HG02884 (cell line): ENCODE measurements at regions not wholly inside any gene's neighbourhood (a gene's known extent, or its start where the extent isn't known, plus 50 kb on each side); places are given as distances from the start of the nearest gene placed in this dataset.

Experiments used
- ATAC-seq: cut with Tn5 transposase; IDR thresholded peaks from one replicate; pipeline ENCODE4 v1.9.1; 2021; ENCODE audit warnings: mild to moderate bottlenecking, moderate library complexity; ENCODE audit not compliant: unreplicated experiment

DNA sequence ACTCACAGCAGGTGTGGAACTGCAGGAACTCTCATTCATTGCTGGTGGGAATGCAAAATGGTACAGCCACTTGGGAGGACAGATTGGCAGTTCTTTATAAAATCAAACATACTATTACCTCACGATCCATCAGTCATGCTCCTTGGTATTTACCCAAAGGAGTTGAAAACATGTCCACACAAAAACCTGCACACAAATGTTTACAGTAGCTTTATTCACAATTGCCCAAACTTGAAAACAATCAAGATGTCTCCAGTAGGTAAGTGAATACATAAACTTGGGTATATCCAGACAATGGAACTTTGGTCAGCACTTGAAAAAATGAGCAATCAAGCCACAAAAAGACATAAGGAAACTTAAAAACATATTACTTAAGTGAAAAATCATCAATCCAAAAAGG is 215.5 kb downstream of the IRX1 start:
- no peak for ATAC-seq

DNA sequence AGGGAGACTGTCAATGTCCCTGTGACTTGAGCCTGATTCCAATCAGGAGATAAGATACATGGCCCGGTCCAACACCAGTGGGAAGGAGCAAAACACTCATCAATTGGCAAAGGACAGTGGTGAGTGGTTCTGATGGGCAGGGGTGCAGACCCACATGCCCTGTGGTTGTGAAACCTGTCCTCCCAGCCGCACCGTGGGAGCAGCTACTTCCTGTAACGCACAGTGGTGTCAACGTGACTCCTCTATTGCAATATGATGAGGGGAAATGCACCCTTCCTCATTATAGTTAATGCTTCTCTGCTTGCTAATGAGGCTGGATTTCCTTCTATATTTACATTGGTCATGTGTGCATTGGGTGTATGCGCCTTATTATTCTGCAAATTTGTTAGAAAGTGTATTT is 223.0 kb downstream of the IRX1 start:
- ATAC-seq = no peak

DNA sequence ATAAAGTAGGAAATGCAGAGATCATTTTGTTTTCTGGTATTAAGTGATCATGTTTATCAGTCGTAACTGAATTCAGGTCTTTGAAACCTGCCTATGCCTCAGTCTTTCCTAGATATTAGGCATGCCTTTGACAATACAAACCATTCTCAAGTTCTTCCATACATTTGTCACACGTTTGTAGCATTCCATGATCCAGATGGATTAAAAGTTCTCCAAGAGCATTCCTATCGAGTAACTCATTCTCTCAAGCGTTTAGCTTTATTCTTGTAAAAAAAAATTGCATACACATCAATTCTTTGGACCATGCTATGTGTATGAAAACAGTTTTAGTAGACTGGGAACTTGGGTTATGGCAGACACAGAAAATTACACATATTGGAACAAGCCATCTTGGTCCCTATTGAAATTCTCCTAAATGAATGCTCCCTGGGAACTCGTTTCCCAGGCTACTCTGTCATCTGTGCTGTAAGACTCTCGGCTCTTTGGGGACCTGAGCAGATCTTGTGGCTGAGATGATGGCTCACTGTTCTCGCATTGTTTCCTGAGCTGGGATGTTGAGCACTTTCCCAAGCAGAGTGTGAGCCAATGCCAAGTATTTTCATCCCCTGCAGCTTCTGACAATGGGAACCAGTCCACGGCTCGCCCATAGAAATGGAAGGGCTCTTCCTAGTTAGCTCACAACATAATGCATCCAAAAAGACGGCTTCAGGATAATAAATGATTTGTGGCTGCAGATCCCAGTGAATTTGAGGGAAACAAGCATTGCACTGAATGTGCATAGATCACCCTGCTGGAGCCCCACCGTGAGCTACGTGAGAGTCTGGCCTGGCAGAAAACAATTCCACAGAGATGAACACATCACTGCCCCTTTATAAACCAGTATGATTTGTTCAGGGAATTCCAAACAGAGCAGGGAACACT is 230.2 kb downstream of the IRX1 start:
- ATAC-seq = no peak

DNA sequence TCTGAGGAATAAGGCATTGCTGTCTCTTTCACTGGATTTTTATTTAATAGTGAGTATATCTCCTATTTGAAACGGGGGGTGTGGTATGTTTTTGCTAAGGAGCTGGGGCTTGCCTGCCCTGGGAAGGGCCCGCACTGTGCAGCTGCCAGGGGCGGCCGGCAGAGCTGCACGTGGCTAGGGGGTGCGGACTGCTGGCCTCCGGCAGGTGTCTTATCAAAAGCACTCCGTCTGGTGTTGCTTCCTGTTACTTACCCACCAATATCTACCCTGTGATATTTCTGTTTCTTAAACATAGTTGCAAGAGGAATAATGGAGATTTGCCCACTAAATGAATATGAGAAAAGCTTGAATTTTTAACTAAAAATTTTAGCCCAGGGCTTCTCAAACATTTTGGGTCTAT is 232.0 kb downstream of the IRX1 start:
- ATAC-seq = no peak

DNA sequence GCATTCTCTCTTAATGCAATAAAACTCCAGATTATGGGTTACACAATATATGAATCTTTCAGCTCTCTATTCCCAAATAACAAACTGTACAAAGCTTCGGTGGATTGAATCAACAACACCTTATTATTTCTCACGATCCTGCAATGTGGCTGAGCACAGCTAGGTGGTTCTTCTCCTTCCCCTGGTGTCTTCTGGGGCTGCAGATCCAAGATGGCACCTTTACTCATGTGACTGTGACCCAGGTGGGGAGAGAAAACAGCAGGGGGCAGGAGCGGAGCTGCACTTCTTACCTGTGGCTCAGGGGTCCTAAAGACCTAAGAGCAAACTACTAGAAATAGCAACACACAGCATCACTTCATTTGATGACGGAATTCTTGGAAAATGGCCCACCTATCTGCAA is 233.1 kb downstream of the IRX1 start:
- ATAC-seq = no peak

DNA sequence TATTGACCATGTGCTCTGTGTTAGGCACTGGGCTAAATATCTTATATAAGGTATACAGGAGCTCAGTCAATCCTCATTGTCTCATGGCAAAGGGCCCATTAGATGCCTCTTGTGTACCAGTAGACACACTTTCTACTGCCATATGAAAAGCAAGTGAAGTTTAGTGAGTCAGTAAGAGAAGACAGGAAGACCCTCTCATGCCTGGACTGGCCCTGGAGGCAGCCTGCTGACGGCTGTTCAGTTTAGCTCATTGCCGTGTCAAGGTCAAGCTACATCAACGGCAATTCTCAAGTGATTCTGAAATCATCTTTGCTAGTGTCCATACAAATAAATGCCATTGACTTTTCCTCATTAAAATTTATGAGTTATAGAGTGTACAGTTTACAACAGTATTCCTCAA is 237.9 kb downstream of the IRX1 start:
- ATAC-seq = no peak

DNA sequence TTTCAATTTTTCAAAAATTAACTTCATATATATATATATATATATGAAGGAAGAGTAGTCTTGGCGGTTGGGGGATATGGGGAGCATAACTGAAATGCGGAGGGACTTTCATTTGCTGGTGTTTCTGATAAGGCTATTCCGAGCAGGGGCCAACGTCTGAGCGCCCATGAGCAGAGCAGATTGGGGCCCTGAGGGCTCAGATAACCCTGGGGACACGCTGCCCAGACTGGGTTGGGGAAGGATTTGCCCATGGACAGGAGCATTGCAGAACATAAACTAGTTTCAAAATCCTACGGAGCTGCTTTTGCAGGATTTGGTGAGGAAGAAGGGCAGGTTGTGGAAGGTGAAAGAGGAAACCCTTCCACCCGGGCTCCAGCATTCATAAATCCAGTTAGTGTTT is 240.2 kb downstream of the IRX1 start:
- no peak for ATAC-seq

DNA sequence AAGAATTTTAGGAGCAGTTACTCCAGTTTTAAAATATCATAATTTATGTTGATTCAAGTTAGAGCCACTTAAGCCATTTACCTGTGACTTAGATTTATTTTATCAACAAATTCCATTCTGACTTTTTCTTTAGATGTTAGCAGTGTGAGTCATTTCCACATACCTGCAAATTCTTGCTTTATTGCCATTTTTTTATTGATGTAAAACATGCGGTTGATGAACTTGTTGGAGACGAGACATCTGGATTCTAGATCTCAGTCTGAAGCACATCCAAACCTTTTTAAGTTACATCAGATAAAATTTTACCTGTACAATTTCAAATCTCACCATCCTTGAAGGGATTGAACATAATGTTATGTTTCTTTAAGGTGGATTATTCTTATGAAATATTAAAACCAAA is 240.9 kb downstream of the IRX1 start:
- no peak for ATAC-seq

DNA sequence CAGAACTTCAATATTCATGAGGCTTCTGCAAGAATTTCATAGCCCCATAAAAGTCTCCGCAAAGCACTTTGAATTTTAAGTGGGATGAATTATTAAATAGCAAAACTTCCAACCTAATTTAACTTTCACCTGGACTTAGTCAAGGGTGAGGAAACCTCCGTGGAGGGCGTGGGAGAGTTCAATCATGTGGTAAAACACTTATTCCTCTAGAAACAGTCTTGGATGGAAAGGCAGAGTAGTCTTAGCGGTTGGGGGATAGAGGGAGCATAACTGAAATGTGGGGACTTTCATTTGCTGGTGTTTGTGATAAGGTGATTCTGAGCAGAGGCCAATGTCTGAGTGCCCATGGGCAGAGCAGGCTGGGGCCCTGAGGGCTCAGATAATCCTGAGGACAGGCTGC is 241.9 kb downstream of the IRX1 start:
- no peak for ATAC-seq

DNA sequence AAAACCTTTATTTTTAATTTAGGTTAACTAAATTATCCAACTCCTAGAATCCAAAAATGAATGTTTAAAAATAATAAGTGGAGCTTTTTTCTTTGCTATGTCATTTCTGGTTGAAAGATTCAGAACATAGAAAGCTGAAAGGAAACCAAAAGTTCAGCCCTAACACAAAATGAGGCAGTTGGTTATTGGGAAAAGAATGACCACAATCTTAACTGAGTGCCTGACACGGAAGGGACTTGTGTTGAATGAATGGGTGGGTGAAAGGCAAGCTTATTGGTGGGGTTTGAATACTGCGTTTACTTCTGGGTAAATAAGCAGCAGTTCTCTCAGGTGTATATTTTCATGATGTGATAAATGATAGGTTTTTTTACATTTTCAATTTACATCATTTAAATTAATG is 243.5 kb downstream of the IRX1 start:
- no peak for ATAC-seq

DNA sequence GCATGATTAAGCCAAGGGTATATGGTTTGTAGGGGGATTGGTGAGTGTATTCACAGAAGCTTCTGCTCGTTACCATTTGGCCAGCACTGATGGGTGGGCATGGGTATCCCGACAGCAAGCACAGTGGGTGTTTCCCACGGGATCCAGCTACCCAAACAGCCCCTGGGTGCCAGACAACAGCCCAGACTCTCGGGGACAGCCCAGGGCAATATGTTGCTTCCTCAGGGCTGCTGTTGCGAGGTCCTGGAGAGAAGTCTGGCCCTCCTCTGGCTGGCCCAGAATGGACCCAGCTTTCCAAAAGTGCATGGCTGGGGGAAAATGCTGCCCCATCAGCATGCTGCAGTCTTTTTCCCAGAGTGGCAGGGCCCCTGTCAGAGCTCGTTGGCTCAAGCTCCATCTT is 247.0 kb downstream of the IRX1 start:
- no peak for ATAC-seq

DNA sequence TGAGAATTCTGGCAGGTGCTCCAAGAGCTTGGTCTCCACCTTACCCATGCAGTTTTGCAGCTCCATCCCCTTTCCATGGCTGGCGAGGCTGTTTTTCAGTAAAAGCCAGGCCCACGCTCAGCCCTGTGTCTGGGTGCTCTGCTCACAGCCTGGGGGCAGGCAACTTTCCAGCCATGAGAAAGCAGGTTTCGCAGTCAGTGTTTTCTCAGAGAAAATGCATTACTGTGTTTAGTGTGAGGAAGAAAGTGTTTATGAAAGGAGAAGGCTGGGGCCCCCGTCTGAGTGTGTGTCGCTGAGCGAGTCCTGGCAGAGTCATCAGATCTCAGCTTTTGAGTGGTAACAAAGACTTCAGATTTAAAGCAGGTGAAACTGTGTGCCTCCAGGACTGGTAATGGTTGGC is 248.1 kb downstream of the IRX1 start:
- ATAC-seq = no peak

DNA sequence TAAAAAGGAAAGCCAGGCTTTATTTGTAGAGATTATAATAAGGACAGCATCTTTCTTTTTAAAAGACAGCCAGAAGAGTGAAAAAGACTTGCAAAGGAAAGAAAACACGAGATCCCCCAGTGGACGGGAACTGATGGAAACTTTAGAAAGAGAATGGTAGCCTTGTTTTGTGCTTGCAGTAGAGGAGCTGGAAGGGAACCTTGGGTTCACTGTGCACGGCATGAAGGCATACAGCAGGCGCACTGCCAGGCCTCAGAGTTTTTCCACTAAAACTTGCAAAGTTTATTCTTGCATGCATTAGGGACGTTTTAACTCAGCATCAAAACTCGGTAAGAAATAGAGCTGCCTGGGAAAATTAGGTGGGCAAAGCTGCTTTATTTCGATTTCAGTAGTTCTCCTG is 248.6 kb downstream of the IRX1 start:
- no peak for ATAC-seq

DNA sequence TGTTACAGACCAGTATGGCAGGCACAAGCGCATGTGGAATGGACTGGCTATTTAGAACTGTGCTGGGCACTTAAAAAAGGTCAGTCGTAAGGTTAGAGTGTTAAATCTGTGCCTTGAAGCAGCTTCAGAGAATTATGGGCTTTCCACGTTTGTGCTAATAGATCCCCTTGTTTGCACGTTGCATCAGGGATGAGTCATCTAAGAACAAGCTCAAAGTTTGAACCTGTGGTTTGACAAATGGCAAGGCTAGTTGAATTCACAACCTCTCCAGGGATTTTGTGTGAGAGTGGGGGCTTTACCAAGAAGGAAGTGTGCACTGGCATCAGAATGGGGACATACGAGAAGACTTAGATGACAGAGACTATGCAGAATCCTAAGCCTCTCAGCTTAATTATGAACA is 249.6 kb downstream of the IRX1 start:
- ATAC-seq = no peak

DNA sequence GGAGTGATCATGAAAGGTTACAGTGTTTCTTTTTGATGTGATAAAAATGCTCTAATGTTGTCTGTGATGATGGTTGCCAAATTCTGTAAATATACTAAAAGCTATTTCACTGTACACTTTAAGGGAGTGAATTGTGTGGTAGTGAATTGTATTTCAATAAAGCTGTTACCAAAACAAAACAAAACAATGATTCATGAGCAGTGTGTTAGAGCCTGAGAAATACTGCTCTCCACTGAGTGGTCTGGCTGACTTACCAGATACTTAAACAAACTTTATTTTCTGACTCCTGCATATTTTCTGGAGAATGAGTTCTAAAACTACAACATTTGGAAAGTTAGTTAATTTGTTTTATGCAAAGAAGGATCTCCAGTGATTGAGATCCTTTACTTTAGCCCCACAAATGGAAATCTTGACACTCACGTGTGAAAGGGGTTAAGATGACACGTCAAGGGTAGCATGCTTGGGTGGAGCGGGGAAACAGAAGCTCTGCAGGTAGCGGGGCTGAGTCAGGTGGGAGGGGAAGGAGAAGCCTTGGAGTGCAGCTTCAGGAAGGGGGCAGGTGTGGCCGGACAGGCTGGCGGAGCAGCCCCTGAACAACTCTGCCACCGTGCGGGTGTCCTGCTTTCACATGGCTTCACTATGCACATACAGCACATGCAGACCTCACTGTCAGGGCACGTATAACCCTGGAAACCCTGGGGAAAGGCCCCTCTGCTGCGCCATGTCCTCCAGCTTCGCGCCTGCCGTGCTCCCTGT is 256.7 kb downstream of the IRX1 start:
- no peak for ATAC-seq

DNA sequence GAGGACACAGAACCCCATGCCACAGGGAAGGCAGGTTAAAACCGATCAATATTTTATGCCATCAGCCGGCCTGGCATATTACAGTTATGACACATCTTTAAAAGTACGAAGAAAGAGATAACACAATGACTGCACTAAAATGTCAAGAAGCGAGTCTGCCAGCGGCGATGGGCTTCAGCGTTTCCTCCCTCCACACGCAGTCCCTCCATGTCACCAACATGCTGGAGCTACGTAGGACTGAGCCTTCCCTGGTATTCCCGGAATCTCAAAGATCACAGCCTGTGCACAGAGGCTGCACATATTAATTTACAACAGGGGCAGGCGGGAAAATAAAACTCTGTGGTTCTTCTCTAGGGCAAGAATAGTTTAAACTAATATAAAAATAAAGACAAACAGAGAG is 257.7 kb downstream of the IRX1 start:
- no peak for ATAC-seq

DNA sequence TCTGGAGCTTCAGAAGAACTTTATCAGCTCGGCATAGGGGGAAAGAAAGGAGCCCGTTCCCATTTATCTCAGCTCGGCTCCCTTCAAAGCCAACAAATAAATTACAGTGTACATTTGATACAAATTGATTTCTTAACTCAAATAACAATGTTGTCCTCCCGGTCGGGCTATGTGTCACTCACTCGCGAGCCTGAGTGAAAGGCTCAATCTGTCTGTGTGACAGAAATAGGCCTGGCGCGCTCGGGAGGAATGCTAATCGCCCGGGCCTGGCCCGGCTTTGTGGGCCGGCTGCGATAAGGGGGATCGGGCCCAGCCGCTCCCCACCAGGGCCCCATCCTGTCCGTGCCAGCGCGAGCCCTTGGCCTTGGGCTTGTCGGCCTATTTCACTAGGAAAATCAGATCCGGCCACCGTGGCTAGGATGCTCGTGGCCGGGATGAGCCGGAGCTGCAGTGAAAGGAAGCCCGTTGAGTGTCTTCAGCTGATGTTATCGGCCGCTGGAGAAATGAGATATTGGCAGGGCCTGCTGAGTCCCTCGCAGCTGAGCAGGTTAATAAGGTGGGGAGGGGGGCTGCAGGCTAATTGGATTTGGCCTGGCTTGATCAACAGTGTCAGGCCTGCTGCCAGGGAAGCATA is 258.7 kb downstream of the IRX1 start:
- no peak for ATAC-seq

DNA sequence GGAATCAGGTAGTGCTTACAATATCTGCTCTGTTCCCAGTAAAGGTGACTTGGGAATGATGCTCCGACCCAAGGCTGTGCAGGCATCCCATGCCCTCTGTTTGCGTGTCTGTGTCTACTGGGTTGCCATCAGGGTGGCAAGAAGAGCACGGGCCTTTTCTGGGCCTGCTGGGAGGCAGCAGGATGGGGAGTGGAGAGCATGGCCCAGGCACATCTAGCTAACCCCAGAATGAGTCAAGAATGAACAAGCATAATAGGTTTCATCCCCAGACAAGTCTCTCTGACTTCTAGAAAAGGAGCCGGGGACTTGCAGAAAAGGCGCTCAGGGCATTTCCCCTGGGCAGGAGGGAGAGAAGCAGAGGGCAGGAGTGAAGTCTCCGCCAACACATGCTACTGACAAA is 260.4 kb downstream of the IRX1 start:
- ATAC-seq = no peak

DNA sequence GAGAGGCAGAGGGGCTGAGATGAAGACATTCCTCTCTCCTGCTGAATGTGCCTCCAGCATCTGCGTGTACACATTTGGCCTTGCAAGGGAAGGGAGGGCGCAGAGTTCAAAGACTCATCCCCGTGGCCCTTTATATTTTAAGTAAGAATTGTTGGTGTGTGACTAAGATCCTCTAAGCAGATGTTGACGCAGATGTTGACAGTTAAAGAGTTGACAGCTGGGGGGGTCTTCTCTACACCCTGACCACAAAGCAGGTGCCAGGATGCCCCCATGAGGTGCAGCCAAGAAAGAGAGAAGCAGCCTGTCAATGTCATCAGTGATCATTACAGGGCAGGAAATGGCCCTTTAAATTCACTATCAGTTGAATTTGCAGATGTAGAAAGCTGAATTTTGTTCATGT is 262.9 kb downstream of the IRX1 start:
- ATAC-seq = no peak

DNA sequence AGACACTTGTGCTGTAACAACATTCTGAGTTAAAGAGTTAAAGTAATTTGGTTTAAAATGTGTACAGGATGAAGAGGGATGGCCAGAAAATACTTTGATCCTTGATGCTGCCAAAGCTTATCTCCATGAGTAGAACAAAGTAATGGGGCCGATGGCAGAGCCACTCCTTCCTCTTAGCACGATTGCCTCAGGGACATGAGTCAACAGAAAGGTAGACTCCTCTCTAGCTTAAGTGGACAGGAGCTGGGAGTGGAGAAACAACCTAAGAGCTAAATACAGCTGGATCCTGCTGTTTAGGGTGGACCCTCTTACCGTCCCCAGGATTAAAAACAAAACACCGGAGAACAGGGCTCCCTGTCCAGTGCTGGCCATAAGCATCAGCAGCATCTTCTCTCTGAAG is 267.3 kb downstream of the IRX1 start:
- no peak for ATAC-seq

DNA sequence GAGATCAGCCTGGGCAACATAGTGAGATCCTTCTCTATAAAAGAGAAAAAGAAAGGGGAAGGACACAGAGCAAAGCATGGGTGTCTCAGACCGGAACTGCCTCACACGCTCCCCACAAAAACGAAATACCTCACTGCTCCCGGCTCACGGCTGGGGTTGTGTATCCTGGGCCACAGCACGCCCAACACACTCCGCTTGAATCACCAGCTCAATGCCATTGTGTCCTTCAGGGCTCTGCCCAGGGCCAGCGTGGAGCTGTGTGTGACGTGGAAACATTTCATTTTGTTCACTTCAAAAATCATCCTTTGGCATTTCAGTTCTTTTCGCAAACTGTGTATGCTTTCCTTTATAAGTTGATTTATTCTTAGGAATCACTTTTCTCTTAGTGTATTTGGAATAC is 279.5 kb downstream of the IRX1 start:
- no peak for ATAC-seq

DNA sequence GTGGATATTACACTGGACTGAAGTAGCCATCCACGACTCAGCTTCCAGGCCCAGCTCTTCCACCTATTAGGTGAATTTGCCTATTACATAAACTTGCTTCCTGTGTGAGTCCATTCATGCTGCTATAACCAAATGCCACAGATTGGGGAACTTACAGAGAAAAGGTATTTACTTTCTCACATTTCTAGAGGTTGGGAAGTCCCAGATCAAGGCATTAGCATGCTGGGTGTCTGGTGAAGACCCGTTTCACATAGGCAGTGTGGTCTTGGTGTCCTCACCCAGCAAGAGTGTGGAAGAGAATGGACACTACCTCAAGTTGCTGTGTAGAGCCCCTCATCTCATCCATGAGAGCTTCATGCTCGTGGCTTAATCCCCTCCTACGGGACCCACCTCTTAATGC is 282.6 kb downstream of the IRX1 start:
- ATAC-seq = no peak
